ENCODE measurements at regions not wholly inside any gene's neighbourhood (a gene's known extent, or its start where the extent isn't known, plus 50 kb on each side); places are given as distances from the start of the nearest gene placed in this dataset.

DNA sequence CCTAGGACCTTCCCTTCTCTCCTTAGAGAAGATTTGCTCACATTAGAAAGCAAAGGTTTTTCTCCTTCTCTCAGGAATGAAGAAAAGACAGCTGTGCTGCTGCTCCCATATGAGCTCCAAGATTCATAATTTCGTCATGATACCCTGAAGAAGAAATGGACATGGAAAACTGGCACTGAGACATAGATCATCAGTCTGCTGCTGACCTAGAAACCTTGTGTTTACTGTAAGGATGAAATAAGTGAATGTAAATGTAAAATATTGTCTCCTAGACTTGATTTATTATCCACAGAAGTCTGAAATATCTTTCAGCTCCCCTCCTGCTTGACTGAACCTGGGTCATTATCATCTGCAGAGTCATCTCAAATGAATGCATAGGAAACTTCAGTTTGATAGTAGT, 77.9 kb downstream of the ZC3H11B start:
- RAD21 ChIA-PET (ENCODE audit: low non-redundant PET in 1 of 2, low total read pairs in 2 of 2, uncharacterized antibody in 2 of 2, unreplicated experiment in 2 of 2), result no interaction called here
- no peak for ATAC-seq
- Histone ChIP-seq H3K4me2 (ENCODE audit: low read length) (no peak overlapping the region), H4K20me1 (ENCODE audit: insufficient read depth) (no peaks in the 10 kb centered on the region), H3K4me1 (ENCODE audit: control insufficient read depth in 1 of 2, insufficient read depth in 2 of 2, low read length in 2 of 2) (no peaks in the 10 kb centered on the region), H3K27ac (ENCODE audit: low read depth, low read length) (no peak overlapping the region), H3K27me3 (ENCODE audit: insufficient read depth, low read length) (peaks cover 10% of the 10 kb centered on the region; the same call in 1 of the 2 replicates), H2AFZ (ENCODE audit: low read depth, low read length, poor library complexity, severe bottlenecking) (no peak overlapping the region), H3K9me3 (ENCODE audit: control insufficient read depth in 1 of 2, insufficient read depth in 1 of 2, low read depth in 1 of 2, low read length in 2 of 2) (no peaks in the 10 kb centered on the region), H3K79me2 (ENCODE audit: insufficient read depth, low read length) (no peaks in the 10 kb centered on the region), H3K4me3 (replicated peaks in 1 of 2; ENCODE audit: low read depth in 1 of 2, low read length in 2 of 2) (no peak overlapping the region), H3K9me2 (ENCODE audit: insufficient read depth) (no peaks in the 10 kb centered on the region), H3K9ac (ENCODE audit: low read length) (no peak overlapping the region), H3K36me3 (ENCODE audit: control insufficient read depth in 1 of 2, insufficient read depth in 2 of 2, low read length in 2 of 2) (no peaks in the 10 kb centered on the region)
- CTCF ChIA-PET, result no interaction called here
- POLR2A ChIA-PET, result no interaction called here
- intact Hi-C loops (cut with micrococcal nuclease), result no loop called here
- BruUV-seq (replicated peaks), result no TSS peak
- DNase-seq (ENCODE audit: low read depth, low spot score), result no peak
- no peak for TF ChIP-seq ZBTB33 (IDR thresholded peaks at IDR 0.05; ENCODE audit: extremely low read depth, insufficient replicate concordance, low read length)
- no peak for TF ChIP-seq SIN3A (IDR thresholded peaks at IDR 0.05; ENCODE audit: low read depth)
- TF ChIP-seq SRF (IDR thresholded peaks at IDR 0.05; ENCODE audit: low read depth), result no peak
- TF ChIP-seq POLR2AphosphoS5 (IDR thresholded peaks at IDR 0.05; ENCODE audit: low read depth, low read length), result no peak
- TF ChIP-seq FOSL1 (IDR thresholded peaks at IDR 0.05; ENCODE audit: low read depth), result no peak
- TF ChIP-seq JUND (IDR thresholded peaks at IDR 0.05), result no peak
- no peak for TF ChIP-seq CBX3 (IDR thresholded peaks at IDR 0.05; ENCODE audit: low read depth)
- no peak for TF ChIP-seq YY1 (IDR thresholded peaks at IDR 0.05; ENCODE audit: extremely low read depth, insufficient replicate concordance, low read depth, low read length)
- no peak for TF ChIP-seq CEBPB (IDR thresholded peaks at IDR 0.05; ENCODE audit: low read depth)
- TF ChIP-seq, protein P1, sequence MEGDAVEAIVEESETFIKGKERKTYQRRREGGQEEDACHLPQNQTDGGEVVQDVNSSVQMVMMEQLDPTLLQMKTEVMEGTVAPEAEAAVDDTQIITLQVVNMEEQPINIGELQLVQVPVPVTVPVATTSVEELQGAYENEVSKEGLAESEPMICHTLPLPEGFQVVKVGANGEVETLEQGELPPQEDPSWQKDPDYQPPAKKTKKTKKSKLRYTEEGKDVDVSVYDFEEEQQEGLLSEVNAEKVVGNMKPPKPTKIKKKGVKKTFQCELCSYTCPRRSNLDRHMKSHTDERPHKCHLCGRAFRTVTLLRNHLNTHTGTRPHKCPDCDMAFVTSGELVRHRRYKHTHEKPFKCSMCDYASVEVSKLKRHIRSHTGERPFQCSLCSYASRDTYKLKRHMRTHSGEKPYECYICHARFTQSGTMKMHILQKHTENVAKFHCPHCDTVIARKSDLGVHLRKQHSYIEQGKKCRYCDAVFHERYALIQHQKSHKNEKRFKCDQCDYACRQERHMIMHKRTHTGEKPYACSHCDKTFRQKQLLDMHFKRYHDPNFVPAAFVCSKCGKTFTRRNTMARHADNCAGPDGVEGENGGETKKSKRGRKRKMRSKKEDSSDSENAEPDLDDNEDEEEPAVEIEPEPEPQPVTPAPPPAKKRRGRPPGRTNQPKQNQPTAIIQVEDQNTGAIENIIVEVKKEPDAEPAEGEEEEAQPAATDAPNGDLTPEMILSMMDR (IDR thresholded peaks at IDR 0.05 in 2 of 3, conservative IDR thresholded peaks at IDR 0.05 in 1 of 3; ENCODE audit: borderline replicate concordance in 1 of 3, insufficient read depth in 1 of 3, low read depth in 2 of 3, low read length in 2 of 3), result no peak

Measured in HCT116 (cell line).